ENCODE measurements at regions not wholly inside any gene's neighbourhood (a gene's known extent, or its start where the extent isn't known, plus 50 kb on each side); places are given as distances from the start of the nearest gene placed in this dataset.

- no peak for TF ChIP-seq CTCF (IDR thresholded peaks at IDR 0.05)
- TF ChIP-seq EZH2 (IDR thresholded peaks at IDR 0.05; ENCODE audit: borderline replicate concordance, insufficient read depth, low read depth, low read length, poor library complexity, severe bottlenecking) = no peak
Observed at GRCh38 chr3:43872301-43872700, 181.6 kb downstream of the ABHD5 start.
